ENCODE measurements at regions not wholly inside any gene's neighbourhood (a gene's known extent, or its start where the extent isn't known, plus 50 kb on each side); places are given as distances from the start of the nearest gene placed in this dataset.

DNA sequence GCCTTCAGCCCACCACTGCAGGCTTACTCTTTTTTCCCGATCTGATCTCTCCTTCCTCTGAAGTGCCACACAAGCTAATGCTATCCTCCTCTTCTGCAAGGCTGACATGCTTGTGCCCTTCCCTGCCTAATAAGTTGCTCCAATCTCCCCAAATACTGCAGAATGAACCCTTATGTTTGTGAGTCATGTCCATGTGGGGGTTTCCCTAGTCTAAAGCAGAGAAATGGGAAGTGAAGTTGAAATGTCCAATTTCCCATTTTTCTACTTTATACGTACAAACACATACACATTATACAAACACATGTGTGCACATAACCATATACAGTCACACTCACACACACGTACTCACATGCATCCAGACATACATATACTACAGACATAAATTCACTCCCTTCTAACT lies 288.1 kb upstream of the CELF4 start:
- TF ChIP-seq, protein P1, sequence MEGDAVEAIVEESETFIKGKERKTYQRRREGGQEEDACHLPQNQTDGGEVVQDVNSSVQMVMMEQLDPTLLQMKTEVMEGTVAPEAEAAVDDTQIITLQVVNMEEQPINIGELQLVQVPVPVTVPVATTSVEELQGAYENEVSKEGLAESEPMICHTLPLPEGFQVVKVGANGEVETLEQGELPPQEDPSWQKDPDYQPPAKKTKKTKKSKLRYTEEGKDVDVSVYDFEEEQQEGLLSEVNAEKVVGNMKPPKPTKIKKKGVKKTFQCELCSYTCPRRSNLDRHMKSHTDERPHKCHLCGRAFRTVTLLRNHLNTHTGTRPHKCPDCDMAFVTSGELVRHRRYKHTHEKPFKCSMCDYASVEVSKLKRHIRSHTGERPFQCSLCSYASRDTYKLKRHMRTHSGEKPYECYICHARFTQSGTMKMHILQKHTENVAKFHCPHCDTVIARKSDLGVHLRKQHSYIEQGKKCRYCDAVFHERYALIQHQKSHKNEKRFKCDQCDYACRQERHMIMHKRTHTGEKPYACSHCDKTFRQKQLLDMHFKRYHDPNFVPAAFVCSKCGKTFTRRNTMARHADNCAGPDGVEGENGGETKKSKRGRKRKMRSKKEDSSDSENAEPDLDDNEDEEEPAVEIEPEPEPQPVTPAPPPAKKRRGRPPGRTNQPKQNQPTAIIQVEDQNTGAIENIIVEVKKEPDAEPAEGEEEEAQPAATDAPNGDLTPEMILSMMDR (IDR thresholded peaks at IDR 0.05; ENCODE audit: insufficient read depth, low read depth, low read length) = no peak
- no peak for TF ChIP-seq EZH2 (IDR thresholded peaks at IDR 0.05; ENCODE audit: insufficient read depth, low read length)
